ENCODE measurements at regions not wholly inside any gene's neighbourhood (a gene's known extent, or its start where the extent isn't known, plus 50 kb on each side); places are given as distances from the start of the nearest gene placed in this dataset.

GRCh38 chr2:103276869-103277268 is 515.0 kb downstream of the TMEM182 start:
- H3K4me3 Mint-ChIP-seq (ENCODE audit: unreplicated experiment) = no peak overlapping the region
- no peaks in the 10 kb centered on the region for H3K27me3 Mint-ChIP-seq (ENCODE audit: unreplicated experiment)
- no peaks in the 10 kb centered on the region for H3K36me3 Mint-ChIP-seq (ENCODE audit: low read depth, unreplicated experiment)
- no peak for DNase-seq (ENCODE audit: low spot score)
- no peak overlapping the region for H3K27ac Mint-ChIP-seq (ENCODE audit: unreplicated experiment)
- TF ChIP-seq CTCF (IDR thresholded peaks at IDR 0.05; ENCODE audit: unreplicated experiment) = no peak
- H3K9me3 Mint-ChIP-seq (ENCODE audit: unreplicated experiment) = no peaks in the 10 kb centered on the region
- no peaks in the 10 kb centered on the region for H3K4me1 Mint-ChIP-seq (ENCODE audit: unreplicated experiment)

- H3K4me3 Mint-ChIP-seq (ENCODE audit: unreplicated experiment) = no peak overlapping the region
- DNase-seq (ENCODE audit: low spot score) = no peak
- H3K9me3 Mint-ChIP-seq (ENCODE audit: unreplicated experiment) = no peaks in the 10 kb centered on the region
- peaks cover 4% of the 10 kb centered on the region for H3K27me3 Mint-ChIP-seq (ENCODE audit: unreplicated experiment)
- H3K4me1 Mint-ChIP-seq (ENCODE audit: unreplicated experiment) = peaks cover 12% of the 10 kb centered on the region
- no peak overlapping the region for H3K27ac Mint-ChIP-seq (ENCODE audit: unreplicated experiment)
- TF ChIP-seq CTCF (IDR thresholded peaks at IDR 0.05; ENCODE audit: unreplicated experiment) = no peak
- no peaks in the 10 kb centered on the region for H3K36me3 Mint-ChIP-seq (ENCODE audit: low read depth, unreplicated experiment)
These were observed 522.9 kb downstream of the TMEM182 start for GRCh38 chr2:103284750-103285149.

- Mint-ChIP-seq H3K27ac (ENCODE audit: unreplicated experiment) (no peak overlapping the region), H3K9me3 (ENCODE audit: unreplicated experiment) (no peaks in the 10 kb centered on the region), H3K27me3 (ENCODE audit: unreplicated experiment) (peaks cover 4% of the 10 kb centered on the region)
These were observed 523.5 kb downstream of the TMEM182 start for GRCh38 chr2:103285354-103285753.

GRCh38 chr2:103287746-103288145 is 525.9 kb downstream of the TMEM182 start:
- Mint-ChIP-seq H3K4me3 (ENCODE audit: unreplicated experiment) (no peak overlapping the region), H3K36me3 (ENCODE audit: low read depth, unreplicated experiment) (no peaks in the 10 kb centered on the region), H3K27ac (ENCODE audit: unreplicated experiment) (no peak overlapping the region), H3K9me3 (ENCODE audit: unreplicated experiment) (no peaks in the 10 kb centered on the region), H3K27me3 (ENCODE audit: unreplicated experiment) (peaks cover 4% of the 10 kb centered on the region), H3K4me1 (ENCODE audit: unreplicated experiment) (peaks cover 16% of the 10 kb centered on the region)
- TF ChIP-seq CTCF (IDR thresholded peaks at IDR 0.05; ENCODE audit: unreplicated experiment) = no peak
- DNase-seq (ENCODE audit: low spot score) = no peak

More at GRCh38 chr2:103285354-103285753, 523.5 kb downstream of the TMEM182 start:
- Mint-ChIP-seq H3K4me3 (ENCODE audit: unreplicated experiment) (no peak overlapping the region), H3K36me3 (ENCODE audit: low read depth, unreplicated experiment) (no peaks in the 10 kb centered on the region), H3K4me1 (ENCODE audit: unreplicated experiment) (peaks cover 12% of the 10 kb centered on the region)
- no peak for DNase-seq (ENCODE audit: low spot score)
- TF ChIP-seq CTCF (IDR thresholded peaks at IDR 0.05; ENCODE audit: unreplicated experiment) = no peak

GRCh38 chr2:103288696-103289095 is 526.9 kb downstream of the TMEM182 start:
- Mint-ChIP-seq H3K4me1 (ENCODE audit: unreplicated experiment) (peaks cover 25% of the 10 kb centered on the region), H3K27me3 (ENCODE audit: unreplicated experiment) (peaks cover 3% of the 10 kb centered on the region), H3K9me3 (ENCODE audit: unreplicated experiment) (no peaks in the 10 kb centered on the region), H3K27ac (ENCODE audit: unreplicated experiment) (no peak overlapping the region), H3K4me3 (ENCODE audit: unreplicated experiment) (no peak overlapping the region), H3K36me3 (ENCODE audit: low read depth, unreplicated experiment) (no peaks in the 10 kb centered on the region)
- DNase-seq (ENCODE audit: low spot score) = no peak
- TF ChIP-seq CTCF (IDR thresholded peaks at IDR 0.05; ENCODE audit: unreplicated experiment) = no peak
